ENCODE measurements at regions not wholly inside any gene's neighbourhood (a gene's known extent, or its start where the extent isn't known, plus 50 kb on each side); places are given as distances from the start of the nearest gene placed in this dataset.

- H3K4me3 ChIP-seq (ENCODE audit: low read depth, low read length) = no peak overlapping the region
- no peak for DNase-seq (ENCODE audit: low read depth)
- no peak for TF ChIP-seq CTCF (IDR thresholded peaks at IDR 0.05; ENCODE audit: insufficient read depth, low read length)
Measured at GRCh38 chr14:85974602-85975001, 444.7 kb downstream of the FLRT2 start.

GRCh38 chr14:85963486-85963885 lies 433.5 kb downstream of the FLRT2 start:
- TF ChIP-seq CTCF (IDR thresholded peaks at IDR 0.05; ENCODE audit: insufficient read depth, low read length) = no peak
- H3K4me3 ChIP-seq (ENCODE audit: low read depth, low read length) = no peak overlapping the region
- DNase-seq (ENCODE audit: low read depth) = no peak

- no peak for DNase-seq (ENCODE audit: low read depth)
- no peak for TF ChIP-seq CTCF (IDR thresholded peaks at IDR 0.05; ENCODE audit: insufficient read depth, low read length)
Measured at GRCh38 chr14:85960756-85961155, 430.8 kb downstream of the FLRT2 start.

GRCh38 chr14:85959063-85959462 lies 429.1 kb downstream of the FLRT2 start:
- no peak for TF ChIP-seq CTCF (IDR thresholded peaks at IDR 0.05; ENCODE audit: insufficient read depth, low read length)
- no peak overlapping the region for H3K4me3 ChIP-seq (ENCODE audit: low read depth, low read length)

More at GRCh38 chr14:85960756-85961155, 430.8 kb downstream of the FLRT2 start:
- no peak overlapping the region for H3K4me3 ChIP-seq (ENCODE audit: low read depth, low read length)

GRCh38 chr14:85958069-85958468 lies 428.1 kb downstream of the FLRT2 start:
- no peak for TF ChIP-seq CTCF (IDR thresholded peaks at IDR 0.05; ENCODE audit: insufficient read depth, low read length)
- H3K4me3 ChIP-seq (ENCODE audit: low read depth, low read length) = no peak overlapping the region
- no peak for DNase-seq (ENCODE audit: low read depth)

More at GRCh38 chr14:85959063-85959462, 429.1 kb downstream of the FLRT2 start:
- DNase-seq (ENCODE audit: low read depth) = no peak

GRCh38 chr14:85953265-85953664 lies 423.3 kb downstream of the FLRT2 start:
- no peak overlapping the region for H3K4me3 ChIP-seq (ENCODE audit: low read depth, low read length)
- no peak for TF ChIP-seq CTCF (IDR thresholded peaks at IDR 0.05; ENCODE audit: insufficient read depth, low read length)
- DNase-seq (ENCODE audit: low read depth) = no peak

DNA sequence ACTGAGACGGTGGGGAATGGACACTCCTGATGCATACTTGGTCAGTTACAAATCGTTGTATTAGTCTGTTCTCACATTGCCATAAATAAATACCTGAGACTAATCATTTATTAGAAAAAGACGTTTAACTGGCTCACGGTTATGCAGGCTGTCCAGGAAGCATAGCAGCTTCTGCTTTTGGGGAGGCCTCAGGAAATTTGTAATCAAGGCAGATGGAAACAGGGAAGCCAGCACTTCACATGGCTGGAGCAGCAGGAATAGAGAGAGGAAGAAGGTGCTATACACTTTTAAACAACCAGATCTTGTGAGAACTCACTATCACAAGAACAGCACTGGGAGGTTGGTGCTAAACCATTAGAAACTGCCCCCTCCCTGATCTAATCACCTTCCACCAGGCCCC lies 418.2 kb downstream of the FLRT2 start:
- TF ChIP-seq CTCF (IDR thresholded peaks at IDR 0.05; ENCODE audit: insufficient read depth, low read length) = no peak
- no peak overlapping the region for H3K4me3 ChIP-seq (ENCODE audit: low read depth, low read length)
- no peak for DNase-seq (ENCODE audit: low read depth)
